ENCODE measurements at regions not wholly inside any gene's neighbourhood (a gene's known extent, or its start where the extent isn't known, plus 50 kb on each side); places are given as distances from the start of the nearest gene placed in this dataset.
A peak's percentile ranks its signal among the peaks of the same experiment; 100 is the strongest.

- no peak for DNase-seq (ENCODE audit: low read depth)
- TF ChIP-seq CTCF (IDR thresholded peaks at IDR 0.05; ENCODE audit: insufficient read depth, low read depth, low read length, missing control alignments), result no peak
- no peak overlapping the region for H3K4me3 ChIP-seq (ENCODE audit: low read length)
Measured at GRCh38 chr6:14284969-14285590, 167.5 kb downstream of the CD83 start.

- peak; percentile 53 for DNase-seq (ENCODE audit: low read depth)
- no peak for TF ChIP-seq CTCF (IDR thresholded peaks at IDR 0.05; ENCODE audit: insufficient read depth, low read depth, low read length, missing control alignments)
- no peak overlapping the region for H3K4me3 ChIP-seq (ENCODE audit: low read length)
Measured at GRCh38 chr6:14286144-14286543, 168.6 kb downstream of the CD83 start.

- no peak for TF ChIP-seq CTCF (IDR thresholded peaks at IDR 0.05; ENCODE audit: insufficient read depth, low read depth, low read length, missing control alignments)
- DNase-seq (ENCODE audit: low read depth), result no peak
- H3K4me3 ChIP-seq (ENCODE audit: low read length), result no peak overlapping the region
Measured at GRCh38 chr6:14286634-14287428, 169.3 kb downstream of the CD83 start.

GRCh38 chr6:14287707-14288106 is 170.1 kb downstream of the CD83 start:
- no peak overlapping the region for H3K4me3 ChIP-seq (ENCODE audit: low read length)
- DNase-seq (ENCODE audit: low read depth), result no peak
- TF ChIP-seq CTCF (IDR thresholded peaks at IDR 0.05; ENCODE audit: insufficient read depth, low read depth, low read length, missing control alignments), result no peak

- TF ChIP-seq CTCF (IDR thresholded peaks at IDR 0.05; ENCODE audit: insufficient read depth, low read depth, low read length, missing control alignments), result no peak
- no peak overlapping the region for H3K4me3 ChIP-seq (ENCODE audit: low read length)
- peak; percentile 45 for DNase-seq (ENCODE audit: low read depth)
Measured at GRCh38 chr6:14288910-14289309, 171.3 kb downstream of the CD83 start.

GRCh38 chr6:14290041-14290771 is 172.6 kb downstream of the CD83 start:
- no peak for TF ChIP-seq CTCF (IDR thresholded peaks at IDR 0.05; ENCODE audit: insufficient read depth, low read depth, low read length, missing control alignments)
- DNase-seq (ENCODE audit: low read depth), result no peak
- no peak overlapping the region for H3K4me3 ChIP-seq (ENCODE audit: low read length)
